ENCODE measurements at regions not wholly inside any gene's neighbourhood (a gene's known extent, or its start where the extent isn't known, plus 50 kb on each side); places are given as distances from the start of the nearest gene placed in this dataset.
"Not testable (repeated sequence)": the region's sequence is repeated elsewhere in the genome, so short reads cannot be mapped to it uniquely, and the experiment has no call there.

GRCh38 chr1:116288201-116288598 is 84.8 kb upstream of the ATP1A1 start:
- no peak for DNase-seq (ENCODE audit: low read depth in 2 of 2)
- no peak for TF ChIP-seq CTCF (IDR thresholded peaks at IDR 0.05; ENCODE audit: low read depth, low read length)
- H3K4me3 ChIP-seq (replicated peaks in 1 of 2; ENCODE audit: low read depth in 2 of 2, low read length in 2 of 2): no peak overlapping the region

- no peak for DNase-seq (ENCODE audit: low read depth in 2 of 2)
- no peak for TF ChIP-seq CTCF (IDR thresholded peaks at IDR 0.05; ENCODE audit: low read depth, low read length)
- no peak overlapping the region for H3K4me3 ChIP-seq (replicated peaks in 1 of 2; ENCODE audit: low read depth in 2 of 2, low read length in 2 of 2)
These were observed 83.9 kb upstream of the ATP1A1 start for GRCh38 chr1:116289193-116289592.

- no peak overlapping the region for H3K4me3 ChIP-seq (replicated peaks in 1 of 2; ENCODE audit: low read depth in 2 of 2, low read length in 2 of 2)
- no peak for DNase-seq (ENCODE audit: low read depth in 2 of 2)
- no peak for TF ChIP-seq CTCF (IDR thresholded peaks at IDR 0.05; ENCODE audit: low read depth, low read length)
These were observed 82.8 kb upstream of the ATP1A1 start for GRCh38 chr1:116290085-116290705.

- H3K4me3 ChIP-seq (replicated peaks in 1 of 2; ENCODE audit: low read depth in 2 of 2, low read length in 2 of 2): no peak overlapping the region
- TF ChIP-seq CTCF (IDR thresholded peaks at IDR 0.05; ENCODE audit: low read depth, low read length): no peak
These were observed 82.0 kb upstream of the ATP1A1 start for GRCh38 chr1:116291024-116291423.

GRCh38 chr1:116292929-116293725 is 79.9 kb upstream of the ATP1A1 start:
- no peak for TF ChIP-seq CTCF (IDR thresholded peaks at IDR 0.05; ENCODE audit: low read depth, low read length)
- DNase-seq (ENCODE audit: low read depth in 2 of 2): no peak
- no peak overlapping the region for H3K4me3 ChIP-seq (replicated peaks in 1 of 2; ENCODE audit: low read depth in 2 of 2, low read length in 2 of 2)

More at GRCh38 chr1:116291024-116291423, 82.0 kb upstream of the ATP1A1 start:
- no peak for DNase-seq (ENCODE audit: low read depth in 2 of 2)

GRCh38 chr1:116297495-116298212 is 75.4 kb upstream of the ATP1A1 start:
- H3K4me3 ChIP-seq (replicated peaks in 1 of 2; ENCODE audit: low read depth in 2 of 2, low read length in 2 of 2): no peak overlapping the region
- no peak for TF ChIP-seq CTCF (IDR thresholded peaks at IDR 0.05; ENCODE audit: low read depth, low read length)
- DNase-seq (ENCODE audit: low read depth in 2 of 2): no peak

GRCh38 chr1:116298213-116298579 is 74.8 kb upstream of the ATP1A1 start:
- DNase-seq (ENCODE audit: low read depth in 2 of 2); H3K4me3 ChIP-seq (replicated peaks in 1 of 2; ENCODE audit: low read depth in 2 of 2, low read length in 2 of 2): not testable (repeated sequence)

Data from cardiac fibroblast (primary cell).